GM18517 (cell line): ENCODE measurements at regions not wholly inside any gene's neighbourhood (a gene's known extent, or its start where the extent isn't known, plus 50 kb on each side); places are given as distances from the start of the nearest gene placed in this dataset.

ENCODE experiments used
- ATAC-seq: cut with Tn5 transposase; IDR thresholded peaks from one replicate; pipeline ENCODE4 v1.9.1; 2021; ENCODE audit warnings: mild to moderate bottlenecking, moderate library complexity; ENCODE audit not compliant: unreplicated experiment

DNA sequence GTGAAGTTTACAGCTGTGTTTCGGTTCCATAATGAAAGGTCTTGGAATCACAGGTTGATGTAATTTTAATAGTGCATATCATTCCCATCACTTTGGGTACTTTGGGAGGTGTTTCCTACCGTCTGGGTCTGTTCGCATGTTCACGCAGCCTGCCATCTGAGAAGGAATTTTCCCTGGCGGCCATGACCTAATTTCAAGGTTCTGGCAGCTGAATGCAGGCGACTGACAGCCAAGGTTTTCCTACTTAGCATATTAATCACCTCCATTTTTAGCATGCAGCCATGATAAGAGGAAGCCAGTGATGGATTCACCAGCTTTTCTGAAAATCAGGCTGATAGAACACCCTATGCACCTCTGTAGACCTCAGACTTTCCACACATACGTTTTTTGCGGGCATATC, 319.1 kb upstream of the TMEM229A start:
- ATAC-seq, result no peak

DNA sequence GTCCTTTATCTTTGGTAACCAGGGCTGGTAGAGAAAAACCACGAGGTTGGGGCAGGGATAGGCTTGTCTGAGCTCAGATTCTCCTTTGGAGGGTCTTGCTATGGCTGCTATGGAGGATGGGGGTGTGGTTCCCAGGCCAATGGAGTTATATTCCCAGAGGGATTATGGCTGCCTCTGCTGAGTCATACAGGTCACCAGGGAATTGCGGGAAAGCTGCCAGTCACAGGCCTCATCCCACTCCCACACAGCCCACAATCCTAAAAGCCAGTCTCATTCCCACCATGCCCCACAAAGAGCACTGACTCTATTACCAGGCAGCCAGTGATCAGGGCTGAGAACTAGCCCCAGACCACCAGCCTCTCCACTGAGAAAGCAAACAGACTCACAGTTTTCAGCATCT, 316.6 kb upstream of the TMEM229A start:
- ATAC-seq, result no peak

DNA sequence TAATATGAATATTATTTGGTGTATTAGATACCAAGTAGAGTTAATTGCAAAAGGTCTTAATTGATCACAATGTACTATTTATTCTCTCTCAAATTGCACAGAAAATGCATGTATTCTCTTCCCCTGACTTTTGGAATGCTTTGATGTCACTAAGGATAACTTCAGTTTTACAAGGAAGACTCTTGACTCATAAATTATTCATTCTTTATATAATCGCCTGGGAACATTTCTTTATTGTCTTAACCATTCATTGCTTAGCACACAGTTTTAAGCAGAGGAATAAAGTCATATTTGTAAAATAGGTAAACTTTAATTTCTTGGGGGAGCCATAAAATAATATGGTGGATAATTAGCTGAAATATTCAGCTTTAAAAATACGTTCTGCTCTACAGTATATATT, 306.0 kb upstream of the TMEM229A start:
- ATAC-seq, result no peak

DNA sequence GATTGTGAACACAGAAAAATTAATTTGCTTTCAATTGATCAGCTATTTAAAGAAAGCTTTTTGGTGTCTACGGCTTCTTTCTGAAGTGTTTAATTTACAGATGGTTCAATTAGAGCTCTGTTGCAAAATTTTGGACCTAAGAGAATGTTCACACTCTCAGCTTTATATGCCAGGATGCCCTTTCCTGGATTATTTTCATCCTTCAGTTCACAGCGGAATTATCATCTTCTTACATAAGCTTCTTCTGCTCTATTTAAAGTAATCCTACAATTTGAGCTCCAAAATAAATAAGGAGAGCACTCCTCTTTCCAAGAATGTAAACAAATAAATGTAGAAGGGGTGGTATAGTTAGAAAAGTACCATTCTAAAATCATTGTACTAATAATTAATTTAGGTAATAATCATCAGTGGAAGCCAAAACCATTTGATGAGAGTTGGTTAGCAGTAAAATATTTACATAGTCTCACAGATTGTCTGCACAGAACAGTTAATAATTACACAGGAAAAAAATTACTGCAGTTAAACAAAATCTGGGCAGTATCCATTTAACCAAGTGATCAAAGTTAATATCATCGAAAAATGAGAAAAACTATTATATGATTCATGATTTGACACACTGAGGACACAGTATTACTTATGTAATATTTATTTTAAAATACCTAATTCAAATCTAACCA, 298.0 kb upstream of the TMEM229A start:
- no peak for ATAC-seq

DNA sequence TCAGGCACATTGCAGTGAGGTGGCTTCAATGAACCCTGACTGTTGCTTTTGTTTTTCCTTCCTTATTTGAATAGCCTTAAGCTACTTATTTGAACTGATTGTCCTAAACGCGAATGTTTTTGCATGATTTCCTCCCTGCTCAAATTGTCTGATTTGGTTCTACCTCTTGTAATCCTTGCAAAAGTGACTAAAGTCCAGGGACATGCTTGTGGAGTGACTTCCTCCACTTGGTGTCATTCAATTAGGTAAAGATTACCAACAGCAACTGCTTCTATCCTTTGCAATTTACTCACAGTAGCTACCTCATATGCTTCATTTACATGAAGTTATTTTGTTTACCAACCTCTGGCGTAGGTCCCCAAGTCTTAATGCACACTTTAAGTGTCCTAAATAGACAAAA, 295.9 kb upstream of the TMEM229A start:
- no peak for ATAC-seq

DNA sequence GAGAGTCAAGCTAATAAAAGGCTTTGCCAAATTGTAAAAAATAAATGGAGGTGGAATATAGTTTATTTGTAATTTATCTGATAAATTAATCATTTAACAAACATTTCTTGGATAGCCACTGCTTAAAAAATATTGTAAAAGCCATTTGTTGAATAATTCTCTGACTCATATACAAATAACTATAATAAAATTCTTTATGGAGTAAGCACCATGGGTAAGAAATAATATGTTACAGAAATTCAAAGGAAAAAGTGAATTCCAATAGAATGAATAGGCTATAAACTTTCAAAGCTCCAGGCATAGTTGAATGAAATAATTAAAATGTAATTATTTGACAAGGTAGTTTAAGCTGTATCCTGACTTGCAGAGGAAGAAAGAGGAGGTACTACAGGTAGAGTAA, 291.4 kb upstream of the TMEM229A start:
- ATAC-seq, result no peak

DNA sequence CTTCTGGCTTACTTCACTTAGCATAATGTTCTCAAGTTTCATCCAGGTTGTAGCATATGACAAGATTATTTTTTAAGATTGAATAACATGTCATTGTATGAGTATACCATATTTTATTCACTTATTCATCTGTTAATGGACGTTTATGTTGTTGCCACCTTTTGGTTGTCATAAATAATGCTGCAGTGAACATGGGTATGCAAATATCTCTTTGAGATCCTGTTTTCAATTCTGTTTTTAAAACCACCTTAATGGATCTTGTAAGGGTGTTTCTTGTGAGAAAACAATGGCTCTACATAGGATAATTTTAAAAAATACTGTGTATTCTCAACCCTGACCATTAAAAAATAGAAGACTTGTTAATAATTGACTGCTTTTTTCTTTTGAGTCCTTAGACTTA, 290.7 kb upstream of the TMEM229A start:
- ATAC-seq, result no peak

DNA sequence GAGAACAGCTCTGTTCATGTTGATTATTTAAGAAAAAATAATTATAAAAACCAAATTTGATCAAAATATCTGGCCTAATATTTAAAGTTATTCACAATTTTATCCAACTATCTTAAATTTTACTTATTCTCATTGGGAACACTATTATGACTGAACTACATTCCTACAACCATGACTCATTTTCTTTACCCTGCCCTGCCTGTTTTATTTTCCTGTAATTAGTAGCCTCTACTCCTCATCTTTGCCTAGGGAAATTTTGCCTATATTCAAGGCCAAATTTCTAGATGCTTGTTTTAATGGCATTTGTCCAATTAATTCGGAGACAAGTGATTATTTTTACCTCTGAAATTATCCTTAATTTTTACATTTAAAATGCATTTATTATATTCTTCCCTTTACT, 289.7 kb upstream of the TMEM229A start:
- ATAC-seq, result no peak

DNA sequence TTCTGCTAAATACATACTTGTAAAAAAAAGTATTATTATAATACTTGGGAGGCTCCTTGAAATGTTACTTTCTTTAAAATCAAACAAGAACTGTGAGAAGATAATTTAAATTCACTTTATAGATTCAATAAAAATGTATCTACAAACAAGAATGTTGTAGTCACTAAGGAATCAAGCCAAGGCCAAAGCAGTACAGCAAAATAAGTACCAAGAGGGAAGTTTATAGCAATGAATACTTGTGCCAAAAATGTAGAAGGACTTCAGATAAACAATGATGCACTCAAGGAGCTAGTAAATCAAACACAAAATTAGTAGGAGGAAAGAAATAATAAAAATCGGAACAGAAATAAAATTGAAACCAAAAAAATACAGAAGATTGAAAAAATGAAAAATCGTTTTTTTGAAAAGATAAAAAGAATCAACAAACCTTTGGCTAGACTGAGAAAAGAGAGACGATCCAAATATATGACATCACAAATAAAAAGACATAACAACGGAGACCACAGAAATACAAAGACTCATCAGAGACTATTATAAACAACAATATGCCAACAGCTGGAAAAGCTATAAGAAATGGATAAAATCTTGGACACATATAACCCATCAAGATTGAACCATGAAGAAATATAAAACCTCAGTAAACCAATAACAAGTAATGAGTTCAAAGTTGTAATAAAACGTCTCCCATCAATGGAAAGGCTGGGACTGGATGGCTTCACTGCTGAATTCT, 286.0 kb upstream of the TMEM229A start:
- ATAC-seq, result no peak

DNA sequence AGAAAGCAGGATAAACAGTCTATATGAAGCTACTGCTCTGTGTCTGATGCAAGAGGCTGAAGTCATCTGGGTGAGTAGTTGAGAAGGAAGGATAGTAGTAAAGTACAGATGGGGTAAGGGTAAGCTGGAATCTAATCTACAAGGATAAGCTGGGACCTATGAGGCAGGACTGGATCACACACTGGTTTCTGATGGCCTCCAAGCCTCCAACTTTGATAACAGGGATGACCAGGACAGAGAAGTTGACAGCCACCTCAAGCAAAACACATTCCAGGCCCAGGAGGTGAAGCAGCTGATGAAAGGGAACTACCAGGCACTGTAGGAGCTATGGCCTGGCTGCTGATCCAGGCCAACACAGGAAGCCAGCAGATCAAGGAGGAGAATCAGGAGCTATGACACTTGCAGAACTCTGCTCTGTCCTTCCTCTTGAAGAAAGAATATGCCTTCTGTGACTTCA, 278.1 kb upstream of the TMEM229A start:
- ATAC-seq, result no peak

DNA sequence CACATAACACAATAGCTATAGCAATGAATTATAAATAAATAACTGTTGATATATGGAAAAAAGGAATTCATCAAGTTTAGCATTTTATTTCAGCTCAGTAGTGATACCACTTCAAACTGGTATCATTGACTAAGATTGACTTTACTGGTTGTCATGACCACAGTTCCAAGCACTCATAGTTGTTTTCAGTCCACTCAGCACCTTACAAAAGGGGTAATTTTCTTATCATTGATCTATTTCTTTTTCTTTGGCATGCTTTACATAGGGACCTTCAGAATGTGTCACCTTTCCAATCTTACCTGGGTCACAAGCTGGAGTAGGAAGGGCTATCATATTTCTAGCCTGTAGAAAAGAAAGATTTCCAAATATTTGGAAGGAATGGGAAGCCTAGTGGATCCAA, 275.5 kb upstream of the TMEM229A start:
- ATAC-seq, result no peak

DNA sequence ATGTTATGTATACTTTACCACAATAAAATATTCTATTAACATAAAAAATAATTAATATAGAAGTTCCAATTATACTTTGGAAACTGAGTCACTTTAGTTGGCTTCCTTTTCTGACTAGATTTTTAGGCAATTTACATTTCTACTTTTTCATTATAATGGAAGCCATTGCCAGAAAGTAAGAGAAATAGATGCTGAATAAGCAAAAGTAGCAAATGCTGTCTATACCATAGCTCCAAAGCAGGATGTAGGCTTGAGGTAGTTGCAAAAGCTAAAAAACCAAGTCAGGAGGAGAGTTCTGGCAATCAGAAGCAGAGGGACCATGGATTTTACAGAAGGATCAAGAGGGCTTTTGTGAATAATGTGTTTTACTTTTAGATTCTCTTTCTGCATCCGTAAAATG, 262.4 kb upstream of the TMEM229A start:
- no peak for ATAC-seq

DNA sequence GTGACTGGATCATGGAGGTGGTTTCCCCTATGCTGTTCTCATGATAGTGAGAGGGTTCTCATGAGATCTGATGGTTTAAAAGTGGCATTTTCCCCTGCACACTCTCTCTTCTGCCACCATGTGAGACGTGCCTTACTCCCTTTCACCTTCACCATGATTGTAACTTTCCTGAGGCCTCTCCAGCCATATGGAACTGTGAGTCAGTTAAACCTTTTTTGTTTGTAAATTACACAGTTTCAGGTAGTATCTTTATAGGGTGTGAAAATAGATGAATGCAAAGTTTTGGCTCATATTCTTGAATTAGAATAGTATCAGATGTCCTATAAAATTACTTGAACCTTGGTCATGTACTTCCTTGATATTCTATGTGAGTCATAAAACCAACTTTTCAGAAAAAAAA, 252.1 kb upstream of the TMEM229A start:
- ATAC-seq, result no peak

DNA sequence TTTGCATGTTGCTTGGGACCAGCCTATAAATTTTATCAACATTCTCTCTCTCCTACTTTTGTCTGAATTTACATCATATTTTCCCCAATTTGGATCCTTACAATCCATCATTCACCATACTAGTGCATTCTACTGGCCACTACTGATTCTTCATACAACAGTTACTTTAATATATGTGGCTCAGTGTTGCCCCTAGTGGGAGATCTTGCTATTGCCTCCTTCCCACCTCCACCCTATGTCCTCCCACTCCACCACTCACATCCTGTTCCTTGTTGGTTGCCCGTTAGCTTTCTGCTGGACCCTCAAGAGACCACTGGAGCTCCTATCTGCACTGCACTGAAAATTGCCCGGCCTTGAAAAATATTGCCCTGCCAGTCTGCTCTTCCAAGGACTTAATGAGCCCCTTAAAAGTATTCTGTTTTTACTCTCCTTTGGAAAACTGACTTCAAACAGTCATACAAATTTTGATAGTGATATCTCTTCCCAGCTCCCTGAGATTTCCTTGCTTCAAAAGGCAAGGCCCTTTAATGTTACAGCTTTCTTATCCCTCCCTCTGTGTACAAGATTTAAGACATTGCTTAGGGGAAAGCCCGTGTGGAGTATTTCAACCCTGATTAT, 243.2 kb upstream of the TMEM229A start:
- peak; percentile 99 for ATAC-seq

DNA sequence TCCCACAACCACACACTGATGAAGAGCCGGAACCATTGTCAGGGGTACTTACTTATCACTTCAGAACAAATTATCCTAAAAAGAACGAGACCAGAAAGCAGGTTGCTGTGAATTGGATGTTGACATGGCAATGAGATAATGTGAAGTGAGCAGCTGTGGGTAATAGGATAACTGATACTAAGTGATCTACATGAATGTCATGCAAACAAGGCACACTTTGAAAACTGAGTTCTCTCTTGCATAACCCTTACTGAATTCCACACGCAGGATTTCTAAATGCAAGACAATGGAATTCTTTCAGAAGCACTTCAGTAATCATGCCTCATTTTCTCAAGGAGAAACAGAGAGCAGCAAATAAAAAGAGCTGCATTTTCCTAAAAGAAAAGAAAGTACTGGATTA, 242.5 kb upstream of the TMEM229A start:
- no peak for ATAC-seq

DNA sequence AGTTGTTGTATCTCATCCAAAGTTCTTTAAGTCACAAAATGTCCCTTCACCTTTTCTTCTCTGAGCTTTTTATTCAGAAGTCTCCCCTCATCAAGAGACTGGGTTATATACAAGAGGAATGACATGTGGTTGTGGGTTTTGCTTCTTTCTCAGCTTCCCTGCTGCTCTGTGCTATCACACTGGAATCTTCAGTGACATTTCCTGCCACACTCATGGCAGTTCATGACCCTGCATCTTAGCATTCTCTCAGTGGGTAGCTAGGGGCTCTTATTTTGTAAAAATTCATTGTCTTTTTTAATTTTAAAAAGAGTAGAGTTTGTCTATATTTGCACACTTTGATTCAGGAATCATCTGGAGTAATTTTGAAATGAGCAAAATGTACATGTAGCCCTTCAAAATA, 236.9 kb upstream of the TMEM229A start:
- no peak for ATAC-seq

DNA sequence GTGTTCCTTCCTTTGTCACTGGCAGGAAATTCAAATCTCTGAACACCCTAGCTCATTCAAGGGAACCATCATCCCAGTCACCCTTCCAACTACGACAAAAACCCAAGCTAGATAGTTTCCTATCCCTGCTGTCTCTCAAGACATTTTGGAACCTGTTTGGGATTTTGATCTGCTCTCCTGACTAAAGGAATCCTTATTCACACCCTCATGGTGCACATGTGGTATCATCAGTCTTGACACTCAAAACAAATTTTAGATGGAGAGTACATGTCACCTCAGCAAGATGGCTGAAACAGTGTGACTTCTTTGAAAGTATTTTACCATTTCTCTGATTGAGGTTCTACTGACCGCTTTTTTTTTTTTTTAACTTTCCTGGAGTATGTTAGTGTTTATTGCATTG, 234.3 kb upstream of the TMEM229A start:
- ATAC-seq, result no peak

DNA sequence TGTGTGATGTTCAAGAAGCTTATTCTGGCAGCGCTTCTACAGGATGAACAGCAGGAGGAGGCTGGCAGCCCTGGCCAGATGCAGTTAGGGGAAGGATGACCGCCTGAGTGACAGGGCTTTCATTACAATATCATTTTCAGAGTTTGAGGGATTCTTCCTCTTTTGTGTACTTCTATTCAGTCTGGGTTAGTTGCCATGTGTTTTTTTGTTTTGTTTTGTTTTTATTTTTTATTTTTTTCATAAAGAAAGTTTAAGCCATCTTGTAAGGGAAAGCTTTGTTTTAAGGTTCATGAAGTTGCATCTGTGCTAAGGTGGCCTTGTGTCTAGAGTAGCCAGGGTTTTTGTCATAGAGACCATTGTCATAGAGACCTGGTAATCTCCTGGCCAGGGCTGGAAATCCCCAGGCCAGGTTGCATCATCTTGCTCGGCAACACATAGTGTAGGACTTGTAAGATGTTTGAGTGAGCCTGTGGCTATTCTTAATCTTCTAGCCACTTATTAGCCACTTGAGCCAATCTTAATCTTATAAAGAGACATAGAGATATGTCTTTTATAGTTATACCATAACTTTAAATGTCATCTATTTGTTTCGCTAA, 230.5 kb upstream of the TMEM229A start:
- ATAC-seq, result peak; percentile 95

DNA sequence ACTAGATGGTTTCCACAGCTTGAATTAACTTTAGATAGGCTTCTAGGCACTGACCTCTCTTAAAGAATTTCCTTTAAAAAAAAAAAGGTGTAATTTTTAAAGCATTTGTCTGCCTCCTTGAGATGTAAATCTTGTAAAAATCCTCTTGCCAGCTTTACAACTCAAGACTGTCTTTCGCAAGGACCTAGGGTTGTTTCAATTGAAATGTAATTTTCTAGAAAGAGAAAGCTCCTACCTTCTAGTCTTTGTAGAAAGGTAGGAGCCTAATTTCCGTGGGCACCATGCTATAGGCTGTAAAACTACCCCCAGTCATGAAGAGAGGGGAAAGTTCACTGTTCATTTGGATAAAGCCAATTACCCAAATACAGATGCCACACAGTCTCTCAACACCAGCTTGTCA, 228.8 kb upstream of the TMEM229A start:
- ATAC-seq, result no peak

DNA sequence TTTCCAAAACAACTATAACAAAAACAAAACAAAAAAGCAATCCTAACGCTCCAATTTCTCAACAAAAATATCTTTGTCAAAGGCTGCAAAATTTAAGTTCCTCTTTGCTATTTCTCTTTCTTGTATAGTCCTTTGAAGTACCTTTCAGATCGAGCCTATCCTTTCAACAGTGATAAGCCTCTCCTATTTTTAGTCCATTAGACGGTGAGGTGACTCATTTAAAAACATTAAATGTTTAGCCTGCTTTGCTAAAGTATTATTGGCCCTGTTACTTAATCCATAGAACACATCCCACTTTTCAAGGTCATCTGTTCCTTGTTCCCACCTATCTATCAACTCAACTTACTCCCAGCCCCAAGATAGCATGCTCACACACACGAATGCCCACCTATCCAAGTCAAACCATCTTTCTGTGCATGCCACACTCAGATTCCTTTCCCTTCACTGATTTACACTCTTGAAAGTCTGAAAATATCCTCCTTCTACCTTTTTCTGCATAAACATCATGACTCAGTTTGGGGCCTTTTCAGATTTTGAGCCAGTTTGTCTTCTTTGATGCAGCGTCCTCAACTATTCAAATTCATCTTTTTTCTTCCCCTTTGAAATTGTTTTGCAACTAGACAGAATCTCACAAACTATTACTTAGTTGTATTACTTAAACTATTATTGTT, 224.9 kb upstream of the TMEM229A start:
- ATAC-seq, result no peak

DNA sequence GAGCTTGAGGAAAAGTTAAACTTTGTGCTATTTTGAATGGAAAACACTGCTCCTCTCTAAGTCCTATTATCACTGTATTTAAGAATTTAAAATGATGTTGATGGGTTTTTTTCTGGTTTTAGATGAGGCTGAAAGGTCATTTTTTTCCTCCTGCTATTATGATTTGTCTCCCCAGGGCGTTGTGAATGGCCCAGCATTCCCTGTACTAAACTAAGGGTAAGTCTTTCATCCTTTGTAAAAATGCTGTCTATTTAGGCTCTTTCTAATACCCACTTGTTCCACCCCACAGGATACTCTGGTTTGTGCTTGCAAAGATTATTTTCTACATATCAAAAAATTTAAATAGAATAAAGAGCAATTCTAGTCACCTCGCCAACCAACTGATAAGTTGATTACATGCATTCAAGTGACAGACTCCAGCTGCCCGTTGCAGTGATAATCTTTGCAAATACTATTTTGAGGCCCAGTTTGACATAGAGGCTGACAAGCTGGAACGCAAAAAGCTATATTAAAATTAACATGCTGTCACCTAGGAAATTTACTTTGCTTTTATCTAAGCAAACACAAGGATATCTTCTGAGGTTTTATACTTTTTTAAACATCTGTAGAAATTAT, 222.3 kb upstream of the TMEM229A start:
- ATAC-seq, result no peak
